DMS79 treated with DMSO at 0.1 percent for 48 hours (cell line): ENCODE measurements at regions not wholly inside any gene's neighbourhood (a gene's known extent, or its start where the extent isn't known, plus 50 kb on each side); places are given as distances from the start of the nearest gene placed in this dataset.
A peak's percentile ranks its signal among the peaks of the same experiment; 100 is the strongest.

Experiments used
- DNase-seq: peaks from one replicate; lab custom pipeline; 2025; lab: John Stamatoyannopoulos, UW

DNA sequence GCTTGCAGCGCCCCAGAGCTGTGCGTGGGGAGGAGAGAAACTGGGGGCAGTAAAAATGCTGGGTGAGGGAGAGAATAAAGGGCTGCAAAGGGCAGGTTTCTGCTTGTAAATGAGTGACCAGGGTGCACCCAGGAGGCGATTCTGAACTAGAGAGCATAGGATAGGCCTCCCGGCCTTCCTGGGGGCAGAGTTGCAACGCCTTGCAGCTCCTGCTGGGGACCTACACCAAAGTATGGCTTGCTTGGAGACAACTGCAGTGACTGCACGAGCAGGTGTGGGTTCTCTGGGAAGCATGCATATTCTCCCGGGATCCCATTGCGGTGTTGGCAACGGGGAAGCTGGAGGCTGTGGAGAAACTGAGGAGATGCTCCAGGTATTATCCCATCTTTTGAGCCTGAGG lies 111.6 kb upstream of the SPACA1 start:
- no peak for DNase-seq

GRCh38 chr6:87935196-87935595 lies 112.4 kb upstream of the SPACA1 start:
- no peak for DNase-seq

- no peak for DNase-seq
Measured at GRCh38 chr6:87932361-87932760, 115.3 kb upstream of the SPACA1 start.

DNA sequence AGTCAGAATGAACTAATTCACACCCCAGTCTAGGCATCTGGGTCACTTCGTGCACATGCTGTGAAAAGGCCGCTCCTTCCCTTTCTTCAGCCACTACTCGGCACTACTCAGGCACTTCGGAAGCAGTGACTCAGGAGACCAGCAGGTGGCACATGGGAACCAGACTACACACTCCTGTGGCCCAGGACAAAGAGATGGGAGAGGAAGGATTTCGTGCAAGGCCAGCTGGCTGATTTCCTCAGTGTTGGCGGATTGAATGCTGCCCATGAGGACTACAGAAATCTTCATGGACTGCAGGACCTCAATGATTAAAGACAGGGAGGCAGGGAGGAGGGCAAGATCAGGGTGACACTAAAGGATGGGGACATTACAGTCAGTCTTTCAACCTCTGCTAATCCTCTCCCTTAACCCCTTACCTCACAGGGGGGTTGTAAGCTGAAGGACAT lies 117.8 kb upstream of the SPACA1 start:
- peak; percentile 53 for DNase-seq

DNA sequence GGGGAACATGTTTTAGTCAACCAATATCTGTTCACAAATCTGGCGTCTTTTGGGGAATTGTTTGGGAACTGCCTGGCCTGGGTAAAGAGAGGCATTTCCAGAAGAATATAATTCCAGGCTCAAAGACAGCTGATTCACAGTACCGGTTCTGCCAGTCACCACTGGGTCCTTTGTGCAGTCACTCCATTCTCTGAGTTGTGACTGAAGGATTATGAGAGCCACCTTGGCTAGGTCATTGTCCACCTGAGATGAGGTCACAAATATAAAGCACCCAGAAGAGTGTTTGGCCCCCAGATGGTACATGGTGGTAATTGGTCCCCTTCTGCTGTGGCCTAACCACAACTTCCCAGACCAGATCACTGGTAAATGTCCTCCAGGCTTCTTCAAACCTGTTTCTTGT lies 121.0 kb upstream of the SPACA1 start:
- DNase-seq: no peak

GRCh38 chr6:87926072-87926471 lies 121.6 kb upstream of the SPACA1 start:
- no peak for DNase-seq

DNA sequence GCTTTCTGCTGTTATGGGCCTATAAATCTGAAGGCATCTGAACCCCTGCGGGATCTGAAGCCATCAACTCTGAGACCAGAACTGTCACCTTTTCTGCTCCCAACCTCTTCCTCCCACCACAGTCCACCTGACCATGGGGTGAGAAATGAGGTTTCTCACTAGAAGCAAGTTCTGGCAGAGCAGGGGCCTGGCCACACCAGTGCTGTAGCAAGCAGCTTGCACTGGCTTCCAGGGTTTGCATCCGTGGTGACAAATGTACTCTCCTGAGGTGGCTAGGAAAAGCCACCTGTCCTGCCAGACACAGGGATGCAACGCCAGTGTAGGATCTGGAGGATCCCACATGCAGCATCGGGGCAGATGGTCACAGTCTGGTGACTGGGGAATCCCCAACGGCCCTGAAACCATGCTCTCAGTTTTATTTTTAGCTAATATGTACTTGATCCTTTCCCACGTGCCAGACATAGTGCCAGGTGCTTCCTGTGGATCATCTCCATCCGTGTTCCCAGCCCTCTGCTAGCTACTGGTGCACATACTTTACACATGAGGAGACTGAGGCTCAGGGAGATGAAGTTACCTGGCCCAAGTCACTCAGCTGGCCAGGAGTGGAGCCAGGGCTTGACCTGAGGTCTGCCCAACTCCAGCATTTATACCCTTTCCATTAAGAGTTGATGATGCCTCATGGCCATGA lies 122.1 kb upstream of the SPACA1 start:
- DNase-seq: no peak

DNA sequence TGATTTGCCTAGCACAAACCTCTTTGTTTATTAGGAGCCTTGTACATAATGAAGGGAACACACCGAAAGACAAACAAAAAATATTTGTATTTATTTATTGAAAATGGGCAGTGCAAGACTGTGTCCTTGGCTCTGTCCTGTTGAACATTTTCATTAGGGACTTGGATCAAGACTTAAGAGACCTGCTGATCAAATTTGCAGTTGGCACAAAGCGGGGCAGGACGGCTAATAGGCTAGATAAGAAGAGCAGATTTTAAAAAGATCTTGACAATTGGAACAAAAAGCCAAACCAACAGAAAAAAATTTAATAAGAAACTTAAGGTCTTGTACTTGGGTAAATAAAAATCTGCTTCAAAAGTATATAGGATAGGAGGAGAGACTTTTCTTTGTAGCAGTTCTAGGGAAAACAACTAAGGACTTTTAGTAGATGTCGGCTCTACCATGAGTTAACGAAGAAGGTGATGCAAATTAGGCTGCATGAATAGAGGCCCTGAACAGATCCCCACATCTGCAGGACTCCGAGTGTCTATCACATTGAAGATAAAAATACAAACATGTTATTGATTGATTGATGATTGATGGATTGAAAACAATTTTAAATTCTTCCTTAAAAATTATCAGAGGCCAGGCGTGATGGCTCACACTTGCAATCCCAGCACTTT lies 124.1 kb upstream of the SPACA1 start:
- no peak for DNase-seq

DNA sequence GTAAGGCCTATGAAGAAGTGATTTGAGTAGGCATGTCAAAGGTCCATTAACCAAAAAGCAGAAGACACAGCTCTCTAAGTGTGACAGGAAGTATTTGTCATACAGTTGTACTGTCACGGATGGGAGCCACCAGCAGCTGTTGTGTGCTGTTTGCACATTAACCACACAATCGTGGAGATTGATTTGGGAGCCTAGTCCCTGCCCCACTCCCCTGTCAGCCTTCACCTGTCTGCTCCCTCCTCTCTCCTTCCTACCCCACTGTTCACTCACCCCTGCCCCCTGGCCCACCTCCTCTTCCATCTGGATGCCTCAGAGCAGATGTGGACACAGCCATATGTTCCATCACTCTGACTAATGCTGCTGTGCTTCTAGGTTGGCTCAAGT lies 124.7 kb upstream of the SPACA1 start:
- DNase-seq: no peak

DNA sequence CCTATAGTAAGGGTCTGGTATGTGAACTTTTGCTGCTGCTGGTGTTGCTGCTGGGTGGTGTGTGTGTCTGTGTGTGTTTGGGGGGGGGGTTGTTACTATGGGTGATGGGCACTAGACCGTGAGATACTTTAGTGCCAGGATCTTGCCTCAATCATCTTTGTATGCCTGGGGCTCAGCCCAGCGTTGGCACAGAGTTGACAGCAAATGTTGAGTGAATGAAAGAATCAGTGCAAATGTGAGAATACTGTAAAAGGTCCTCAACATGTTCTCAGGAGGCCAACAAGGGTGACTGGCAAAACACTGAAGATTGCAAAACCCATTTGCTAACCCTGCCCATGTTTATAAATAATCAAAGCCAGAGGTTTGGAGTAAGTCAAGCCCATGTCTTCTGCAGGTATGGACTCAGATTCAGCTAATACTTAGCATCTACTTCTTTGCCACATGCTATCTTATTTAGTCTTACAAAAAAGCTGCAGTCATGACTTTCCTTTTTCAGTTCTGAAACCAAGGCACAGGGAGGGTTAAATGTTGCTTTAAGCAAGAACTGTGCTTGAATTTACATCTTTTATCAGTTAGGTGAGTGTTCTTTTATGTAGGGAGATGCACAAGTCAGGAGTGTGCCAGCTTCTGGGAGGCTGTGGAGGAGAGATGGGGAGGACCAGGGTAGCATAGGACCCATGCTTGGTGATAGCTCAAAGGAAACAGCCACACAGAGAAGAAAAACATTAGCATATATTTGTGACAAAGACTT lies 125.3 kb upstream of the SPACA1 start:
- DNase-seq: no peak

- no peak for DNase-seq
Measured at GRCh38 chr6:87921034-87921433, 126.6 kb upstream of the SPACA1 start.

- DNase-seq: no peak
Measured at GRCh38 chr6:87920245-87920644, 127.4 kb upstream of the SPACA1 start.

- DNase-seq: no peak
Measured at GRCh38 chr6:87919416-87919815, 128.2 kb upstream of the SPACA1 start.

GRCh38 chr6:87919001-87919400 lies 128.6 kb upstream of the SPACA1 start:
- DNase-seq: no peak

DNA sequence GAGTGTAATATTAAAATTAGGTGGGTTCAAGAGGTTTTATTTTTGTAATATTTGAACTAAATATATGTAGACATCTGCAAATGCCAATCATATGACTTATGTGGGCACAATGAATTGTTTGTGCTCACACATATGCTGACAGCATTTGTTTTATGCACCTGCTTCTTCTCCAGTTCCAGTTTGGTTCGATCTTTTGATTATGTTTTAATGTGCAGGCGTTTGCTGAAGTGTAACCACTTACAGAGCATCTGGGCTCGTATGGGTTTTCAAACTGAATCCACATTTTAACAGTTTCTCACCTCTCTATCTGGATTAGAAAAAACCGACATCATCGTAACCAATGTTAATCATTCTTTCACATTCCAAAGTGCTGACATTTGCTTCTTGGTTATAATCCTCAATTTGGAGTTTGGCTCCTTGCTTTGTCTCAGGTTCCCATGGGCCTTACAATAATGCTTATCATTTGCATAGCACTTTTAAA lies 129.1 kb upstream of the SPACA1 start:
- no peak for DNase-seq

GRCh38 chr6:87917886-87918285 lies 129.8 kb upstream of the SPACA1 start:
- no peak for DNase-seq

- no peak for DNase-seq
Measured at GRCh38 chr6:87916446-87916845, 131.2 kb upstream of the SPACA1 start.

DNA sequence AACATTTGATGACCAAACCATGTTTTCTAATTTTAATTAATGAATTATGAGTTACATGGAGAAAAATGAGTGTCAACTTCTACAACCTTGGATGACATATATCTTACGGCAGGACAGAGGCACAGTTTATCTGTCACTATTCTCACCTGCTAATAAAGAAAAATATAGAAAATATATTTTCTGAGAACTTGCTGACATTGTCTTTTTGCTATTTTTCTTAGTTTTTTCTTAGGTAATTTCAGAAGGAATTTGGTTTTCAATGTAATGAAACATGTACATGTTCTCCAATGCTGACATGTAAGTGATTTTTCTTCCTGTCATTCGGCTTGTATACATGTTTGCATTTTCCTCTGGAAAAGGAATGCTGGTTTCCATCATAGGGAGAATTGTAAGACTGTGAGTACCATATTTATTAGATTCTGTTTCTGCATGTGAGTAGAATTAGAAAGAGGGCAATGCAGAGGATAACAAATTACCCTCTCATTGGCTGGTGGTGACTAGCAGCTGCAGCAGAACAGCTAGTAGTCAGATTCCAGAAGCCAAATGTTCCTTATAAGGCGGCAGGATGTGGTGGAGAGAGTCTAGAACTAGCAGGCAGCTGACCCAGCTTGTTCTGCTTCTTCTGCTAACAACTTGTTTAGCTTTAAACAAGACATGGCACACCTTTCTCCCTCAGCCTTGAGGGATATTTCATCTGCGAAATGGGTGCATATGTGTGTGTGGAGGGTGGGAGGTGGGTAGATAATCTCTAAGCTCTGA lies 132.8 kb upstream of the SPACA1 start:
- DNase-seq: no peak

DNA sequence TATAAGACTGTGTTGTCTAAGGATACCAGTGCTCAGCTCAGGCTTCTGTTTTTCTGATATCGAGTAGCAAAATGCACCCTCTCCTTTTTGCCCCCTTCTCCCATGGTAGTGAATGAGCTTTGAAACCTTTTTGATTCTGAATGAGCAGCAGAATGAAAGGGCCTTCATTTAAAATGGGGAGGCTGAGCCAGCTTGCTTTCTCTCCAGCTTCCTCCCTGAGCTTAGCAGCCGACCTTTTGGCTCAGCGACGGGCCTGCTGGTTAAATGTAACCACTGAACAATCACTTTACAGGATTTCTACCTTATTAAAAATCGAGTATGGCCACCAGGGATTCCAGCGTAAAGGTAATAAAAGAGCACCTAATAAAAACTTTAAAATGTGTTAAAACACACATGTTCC lies 133.7 kb upstream of the SPACA1 start:
- DNase-seq: no peak

DNA sequence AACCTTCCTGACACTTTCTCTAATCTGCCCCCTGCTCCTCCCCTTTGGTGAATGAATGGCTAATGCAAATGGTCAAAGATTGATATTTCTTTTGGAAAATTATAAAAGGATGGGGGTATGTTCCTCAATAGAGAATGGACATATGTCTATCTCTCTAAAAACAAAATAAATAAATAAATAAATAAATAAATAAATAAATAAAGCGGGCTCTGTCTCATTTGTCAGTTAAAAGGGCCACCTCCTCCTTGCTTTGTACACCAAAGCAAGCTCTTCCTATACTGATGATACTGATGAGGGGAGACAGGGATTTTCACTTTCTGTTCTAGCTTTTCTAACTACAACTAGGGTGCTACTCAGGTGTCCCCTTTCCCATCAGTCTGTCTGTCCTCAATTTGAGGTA lies 135.5 kb upstream of the SPACA1 start:
- no peak for DNase-seq

DNA sequence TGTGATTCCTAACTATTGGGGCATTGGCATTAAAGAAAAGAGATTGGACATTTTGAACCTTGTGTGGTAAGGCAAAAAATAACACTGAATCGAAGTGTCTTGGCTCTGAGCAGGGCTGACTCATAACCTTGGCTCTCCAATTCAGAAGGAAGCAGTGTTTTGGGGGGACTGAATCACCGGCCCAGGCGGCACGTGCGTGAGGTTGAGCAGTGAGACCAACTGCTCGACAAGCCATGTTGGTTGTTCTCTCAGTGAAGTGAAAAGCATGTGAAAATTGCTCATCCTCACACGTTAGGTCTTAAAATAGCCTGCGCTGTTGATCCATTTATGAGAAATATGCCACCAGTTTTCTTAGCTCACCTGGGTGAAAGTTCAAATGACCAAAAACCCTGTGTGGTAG lies 137.8 kb upstream of the SPACA1 start:
- no peak for DNase-seq
